NCI-H2029 (cell line): ENCODE measurements at regions not wholly inside any gene's neighbourhood (a gene's known extent, or its start where the extent isn't known, plus 50 kb on each side); places are given as distances from the start of the nearest gene placed in this dataset.
"Not testable (repeated sequence)": the region's sequence is repeated elsewhere in the genome, so short reads cannot be mapped to it uniquely, and the experiment has no call there.

Source experiments
- DNase-seq: peaks from one replicate; lab custom pipeline; 2025; lab: John Stamatoyannopoulos, UW

DNA sequence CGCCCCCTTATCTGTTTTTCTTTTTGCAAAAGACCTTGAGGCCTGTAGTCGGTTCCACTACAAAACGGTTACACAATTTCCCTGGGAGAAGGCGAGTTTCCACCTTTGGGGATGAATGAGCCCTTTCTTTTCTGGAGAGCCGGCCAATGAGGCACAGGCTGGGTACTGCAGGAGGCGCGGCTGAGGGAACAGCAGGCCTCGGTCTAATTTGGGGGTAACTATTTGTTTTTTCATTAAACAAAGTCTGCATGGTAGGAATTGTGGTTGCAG is 129.2 kb downstream of the MYCN start:
- DNase-seq = no peak

- no peak for DNase-seq
These were observed 128.2 kb downstream of the MYCN start for GRCh38 chr2:16068552-16068940.

GRCh38 chr2:16067866-16068551 is 127.7 kb downstream of the MYCN start:
- DNase-seq = no peak

GRCh38 chr2:16067444-16067843 is 127.1 kb downstream of the MYCN start:
- DNase-seq = no peak

DNA sequence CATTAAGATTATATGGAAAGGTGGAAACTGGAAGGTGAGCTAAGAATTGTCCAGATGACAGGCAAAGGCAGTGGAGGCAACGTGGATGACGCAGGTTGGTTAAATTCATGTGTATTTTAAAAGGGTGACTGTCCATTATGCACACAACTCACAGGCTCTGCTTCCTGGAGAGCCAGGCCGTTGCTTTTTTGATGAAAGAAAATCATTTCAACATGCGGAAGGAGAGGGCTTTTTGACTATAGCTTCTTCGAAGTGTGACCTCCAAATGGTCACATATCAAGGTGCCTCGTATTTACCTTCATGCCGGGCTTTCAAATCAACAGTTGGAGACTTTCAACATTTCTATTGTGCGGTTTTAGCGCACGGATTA is 126.7 kb downstream of the MYCN start:
- no peak for DNase-seq

GRCh38 chr2:16066261-16067036 is 126.1 kb downstream of the MYCN start:
- DNase-seq = no peak

- DNase-seq = not testable (repeated sequence)
These were observed 125.1 kb downstream of the MYCN start for GRCh38 chr2:16065272-16066069.

- no peak for DNase-seq
These were observed 124.4 kb downstream of the MYCN start for GRCh38 chr2:16064745-16065144.

- no peak for DNase-seq
These were observed 123.7 kb downstream of the MYCN start for GRCh38 chr2:16063955-16064633.

- DNase-seq = no peak
These were observed 123.0 kb downstream of the MYCN start for GRCh38 chr2:16063251-16063850.

GRCh38 chr2:16062471-16063250 is 122.3 kb downstream of the MYCN start:
- no peak for DNase-seq

DNA sequence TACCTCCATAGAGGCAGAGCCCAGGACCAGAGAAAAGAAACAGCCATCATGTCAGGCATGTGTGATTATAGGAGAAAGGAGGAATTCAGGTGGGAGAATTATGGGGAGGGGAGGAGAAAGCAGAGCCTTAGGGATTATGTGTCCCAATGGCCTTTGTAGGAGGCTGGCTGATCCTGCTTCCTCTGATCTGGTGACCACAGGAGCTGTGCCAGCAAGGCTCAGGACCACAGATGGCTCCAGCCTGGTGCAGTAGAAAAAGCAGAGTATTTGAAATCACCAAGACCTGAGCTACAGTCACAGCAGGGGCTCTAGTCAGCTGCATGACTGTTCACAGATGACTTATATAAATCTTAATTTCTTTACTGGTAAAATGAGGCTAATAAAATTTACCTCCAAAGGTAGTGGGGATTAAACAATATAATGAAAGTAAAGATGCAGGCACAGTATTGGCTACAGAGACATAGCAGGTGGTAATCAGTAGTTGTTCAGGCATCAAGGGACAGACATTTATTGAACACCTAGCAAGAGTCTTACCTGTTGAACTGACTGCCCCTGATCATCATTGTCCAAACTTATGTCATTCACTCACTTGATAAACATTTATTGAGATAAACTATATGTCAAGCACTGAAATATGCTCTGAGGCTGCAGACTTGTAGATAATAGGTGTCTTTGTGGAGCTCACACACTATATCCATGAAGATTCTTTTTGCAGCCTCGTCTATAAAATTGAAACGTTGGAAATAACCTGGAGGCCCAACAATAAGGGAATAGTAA is 121.3 kb downstream of the MYCN start:
- DNase-seq = no peak

DNA sequence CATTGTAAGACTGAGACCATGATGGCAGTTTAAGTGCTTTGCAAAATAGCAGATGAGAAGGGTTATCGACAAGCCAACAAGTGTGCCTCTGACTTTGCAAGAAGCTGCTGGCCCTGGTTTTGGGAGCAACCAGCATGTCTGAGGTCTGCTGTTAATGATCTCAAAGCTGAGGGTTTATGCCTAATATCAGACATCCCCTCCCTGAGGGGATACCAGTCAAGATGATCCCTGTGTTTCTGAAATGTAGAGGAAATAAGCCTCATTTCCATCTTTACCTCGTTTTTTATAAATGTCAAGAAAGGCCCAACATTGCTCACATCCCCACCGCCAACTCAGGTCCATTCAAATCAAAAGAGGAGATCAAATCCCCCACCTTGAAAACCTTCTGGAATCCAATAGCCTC is 120.6 kb downstream of the MYCN start:
- no peak for DNase-seq

DNA sequence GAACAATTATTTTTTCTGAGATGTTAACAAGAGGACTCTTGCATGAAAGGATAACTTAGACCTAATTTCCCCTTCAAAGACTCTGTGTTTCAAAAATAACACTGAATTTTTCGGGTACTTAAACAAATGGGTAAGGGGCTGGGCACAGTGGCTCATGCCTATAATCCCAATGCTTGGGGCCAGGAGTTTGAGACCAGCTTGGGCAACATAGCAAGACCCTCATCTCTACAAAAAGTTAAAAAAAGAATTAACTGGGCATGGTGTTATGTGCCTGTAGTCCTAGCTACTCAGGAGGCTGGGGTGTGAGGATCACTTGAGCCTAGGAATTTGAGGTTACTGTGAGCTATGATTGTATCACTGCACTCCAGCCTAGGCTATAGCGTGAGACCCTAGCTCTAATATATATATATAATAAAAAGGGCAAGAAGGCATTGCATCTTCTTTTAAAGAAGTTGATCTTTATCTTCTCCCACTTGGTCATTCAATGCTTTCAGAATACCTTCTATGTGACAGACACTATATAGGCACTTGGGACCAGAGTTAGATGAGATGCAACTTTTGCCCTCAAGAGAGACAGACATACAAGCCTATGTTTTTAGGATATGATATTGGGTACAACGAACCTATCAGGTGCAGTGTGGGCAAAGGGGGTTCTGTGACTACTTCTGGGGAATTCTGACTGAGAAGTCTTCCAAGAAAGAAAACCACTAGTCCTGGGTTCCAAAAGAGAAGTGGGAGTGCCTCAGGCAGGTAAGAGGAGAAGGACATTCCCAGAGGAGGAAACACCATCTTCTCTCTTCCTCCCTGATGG is 120.0 kb downstream of the MYCN start:
- DNase-seq = no peak

- no peak for DNase-seq
These were observed 119.2 kb downstream of the MYCN start for GRCh38 chr2:16059393-16060016.

DNA sequence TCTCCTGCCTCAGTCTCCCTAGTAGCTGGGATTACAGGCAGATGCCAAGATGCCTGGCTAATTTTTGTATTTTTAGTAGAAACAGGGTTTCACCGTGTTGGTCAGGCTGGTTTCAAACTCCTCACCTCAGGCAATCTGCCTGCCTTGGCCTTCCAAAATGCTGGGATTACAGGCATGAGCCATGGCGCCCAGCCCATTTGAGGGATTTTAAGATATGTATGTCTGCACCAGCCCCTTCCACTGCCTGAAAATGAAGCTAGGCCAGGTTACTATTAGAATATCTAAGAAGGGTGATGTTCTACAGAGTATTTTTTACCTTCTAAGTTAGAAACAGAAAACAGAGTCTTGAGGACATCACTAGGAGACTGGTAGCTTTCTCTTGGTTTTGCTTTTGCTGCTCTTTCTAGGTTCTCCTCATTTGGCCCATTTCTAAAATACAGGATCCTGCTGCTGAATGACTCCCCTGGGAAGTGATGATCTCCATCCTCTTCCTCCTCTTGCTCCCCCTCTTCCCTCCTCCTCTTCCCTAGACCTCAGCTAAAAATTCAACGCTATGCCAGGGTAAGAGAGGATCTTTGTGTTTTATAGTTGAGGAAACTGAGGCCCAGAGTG is 118.5 kb downstream of the MYCN start:
- no peak for DNase-seq

GRCh38 chr2:16058256-16058655 is 117.9 kb downstream of the MYCN start:
- DNase-seq = no peak

DNA sequence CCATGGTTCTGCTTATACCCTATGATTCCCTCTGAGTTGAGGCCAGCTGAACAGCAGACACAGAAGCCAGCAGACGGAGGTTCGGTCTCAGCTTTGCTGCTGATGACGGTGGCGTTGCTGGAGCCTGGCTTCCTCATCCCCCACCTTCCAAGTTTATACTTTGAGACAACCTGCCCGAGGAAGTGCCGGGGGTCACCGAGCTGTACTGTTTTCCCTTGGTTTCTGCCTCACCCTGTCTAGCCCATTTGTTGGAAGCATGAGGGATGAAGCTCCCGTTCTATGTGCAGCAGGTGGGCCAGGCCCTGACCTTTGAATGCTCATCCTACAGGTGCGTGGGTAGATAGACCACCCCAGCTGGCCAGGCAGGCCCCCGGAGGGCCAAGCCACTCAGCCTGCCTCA is 117.3 kb downstream of the MYCN start:
- DNase-seq = no peak
